H1 (cell line): ENCODE measurements at regions not wholly inside any gene's neighbourhood (a gene's known extent, or its start where the extent isn't known, plus 50 kb on each side); places are given as distances from the start of the nearest gene placed in this dataset.

Experiments used
- CTCF ChIA-PET: fragments of 300-600 bp; sonication (Branson Sonifier 250); formaldehyde crosslinking; loops from one replicate; lab custom pipeline; 2021; ENCODE audit not compliant: partially characterized antibody; lab: Charles Lee
- POLR2A ChIA-PET: fragments of 300-600 bp; sonication (Branson Sonifier 250); formaldehyde crosslinking; loops from one replicate; lab custom pipeline; 2021; ENCODE audit warnings: inconsistent platforms; ENCODE audit not compliant: partially characterized antibody; lab: Charles Lee
- DNase-seq, 2 experiments: peaks; one replicate each; pipeline versions ENCODE4 v3.0.0 to v3.0.0-alpha.2; 2010 to 2022; ENCODE audit warnings: low spot score in 2 of 2, low read depth in 1 of 2, mixed read lengths in 1 of 2
- FAIRE-seq: peaks from 2 replicates; lab custom pipeline; 2011; peaks lifted over from hg19 to GRCh38; lab: Jason Lieb, UNC
- H2AFZ ChIP-seq: 2 replicates; pipeline ENCODE4 v1.8.1; 2012; ENCODE audit warnings: low read length, inconsistent platforms
- H2AK5ac ChIP-seq: 2 replicates; pipeline ENCODE4 v1.6.1; 2013; ENCODE audit warnings: low read depth, low read length
- H2BK120ac ChIP-seq: replicated peaks from 2 replicates; pipeline ENCODE3; 2013; ENCODE audit warnings: low read depth, low read length, inconsistent platforms
- H2BK12ac ChIP-seq: 2 replicates; pipeline ENCODE4 v1.6.1; 2013; ENCODE audit warnings: low read depth, low read length
- H2BK15ac ChIP-seq: 2 replicates; pipeline ENCODE4 v1.6.1; 2013; ENCODE audit warnings: low read length
- H2BK20ac ChIP-seq: 2 replicates; pipeline ENCODE4 v1.6.1; 2013; ENCODE audit warnings: low read length
- H2BK5ac ChIP-seq: 2 replicates; pipeline ENCODE4 v1.6.1; 2013; ENCODE audit warnings: low read depth, low read length
- H3K14ac ChIP-seq: 2 replicates; pipeline ENCODE4 v1.6.1; 2013; ENCODE audit warnings: inconsistent platforms; ENCODE audit not compliant: insufficient read length
- H3K18ac ChIP-seq: 2 replicates; pipeline ENCODE4 v1.6.1; 2013; ENCODE audit warnings: low read length; ENCODE audit errors: extremely low read depth
- H3K23ac ChIP-seq: 2 replicates; pipeline ENCODE4 v1.6.1; 2013; ENCODE audit warnings: inconsistent platforms; ENCODE audit not compliant: insufficient read length
- H3K23me2 ChIP-seq: 2 replicates; pipeline ENCODE4 v1.6.1; 2013; ENCODE audit warnings: low read depth, low read length
- H3K27ac ChIP-seq: 2 replicates; pipeline ENCODE4 v1.6.1; 2011; ENCODE audit warnings: low read depth, low read length, inconsistent platforms
- H3K27me3 ChIP-seq, 4 experiments: replicated peaks in 1 of 4; 1 replicate in 1 of 4; 2 replicates in 3 of 4; pipeline versions ENCODE4 v1.6.1 to v1.8.1; 2011 to 2013; ENCODE audit warnings: low read length in 3 of 4, mild to moderate bottlenecking in 3 of 4, inconsistent platforms in 2 of 4, mixed read lengths in 2 of 4, moderate library complexity in 1 of 4; ENCODE audit not compliant: control insufficient read depth in 3 of 4, insufficient read depth in 3 of 4; ENCODE audit errors: extremely low read depth in 1 of 4
- H3K36me3 ChIP-seq, 4 experiments: 2 replicates each; pipeline versions ENCODE4 v1.6.1 to v1.8.1; 2011 to 2013; ENCODE audit warnings: mild to moderate bottlenecking in 4 of 4, low read length in 3 of 4, moderate library complexity in 2 of 4, control low read depth in 1 of 4, inconsistent platforms in 1 of 4; ENCODE audit not compliant: insufficient read depth in 4 of 4, control insufficient read depth in 2 of 4
- H3K4ac ChIP-seq: replicated peaks from 2 replicates; pipeline ENCODE3; 2013; ENCODE audit warnings: low read length, low read depth, mixed read lengths, inconsistent platforms; ENCODE audit not compliant: insufficient read length
- H3K4me1 ChIP-seq, 4 experiments: replicated peaks in 1 of 4; 1 replicate in 1 of 4; 2 replicates in 3 of 4; pipeline versions ENCODE4 v1.6.1 to v1.8.1; 2011 to 2013; ENCODE audit warnings: low read length in 3 of 4, inconsistent platforms in 2 of 4, mixed read lengths in 1 of 4; ENCODE audit not compliant: insufficient read depth in 4 of 4, control insufficient read depth in 3 of 4
- H3K4me2 ChIP-seq, 2 experiments: 2 replicates each; pipeline versions ENCODE4 v1.6.1 to v1.8.1; 2011 to 2013; ENCODE audit warnings: low read depth in 2 of 2, low read length in 2 of 2, control low read depth in 1 of 2, inconsistent platforms in 1 of 2, mild to moderate bottlenecking in 1 of 2; ENCODE audit not compliant: insufficient read depth in 1 of 2
- H3K4me3 ChIP-seq, 4 experiments: fragments of 200-600, 300-600 bp in 1 of 4; sonication (generic), shearing (Covaris generic), sonication (Bioruptor Twin) in 1 of 4; 2 replicates each; pipeline versions ENCODE4 v1.5.1 to v1.8.1; 2011 to 2016; ENCODE audit warnings: low read length in 4 of 4, low read depth in 3 of 4, control low read depth in 2 of 4, inconsistent platforms in 2 of 4, mild to moderate bottlenecking in 2 of 4, mixed read lengths in 1 of 4, moderate library complexity in 1 of 4; ENCODE audit not compliant: insufficient read depth in 2 of 4; ENCODE audit errors: extremely low read depth in 1 of 4
- H3K56ac ChIP-seq: replicated peaks from 2 replicates; pipeline ENCODE3; 2013; ENCODE audit warnings: low read depth, mild to moderate bottlenecking, mixed read lengths, low read length, inconsistent platforms; ENCODE audit not compliant: insufficient read length
- H3K79me1 ChIP-seq: 2 replicates; pipeline ENCODE4 v1.6.1; 2013; ENCODE audit warnings: low read depth, low read length, control low read depth
- H3K79me2 ChIP-seq, 2 experiments: 2 replicates each; pipeline versions ENCODE4 v1.6.1 to v1.8.1; 2012 to 2013; ENCODE audit warnings: low read length in 2 of 2, mild to moderate bottlenecking in 2 of 2, inconsistent platforms in 1 of 2; ENCODE audit not compliant: insufficient read depth in 2 of 2, control insufficient read depth in 1 of 2
- H3K9ac ChIP-seq, 4 experiments: replicated peaks in 1 of 4; 1 replicate in 1 of 4; 2 replicates in 3 of 4; pipeline versions ENCODE4 v1.6.1 to v1.8.1; 2011 to 2013; ENCODE audit warnings: low read depth in 3 of 4, low read length in 3 of 4, control low read depth in 2 of 4, mild to moderate bottlenecking in 2 of 4, moderate library complexity in 2 of 4, inconsistent platforms in 1 of 4; ENCODE audit errors: extremely low read depth in 1 of 4
- H3K9me3 ChIP-seq, 2 experiments: 2 replicates each; pipeline versions ENCODE4 v1.6.1 to v1.8.1; 2012 to 2013; ENCODE audit warnings: mild to moderate bottlenecking in 2 of 2, moderate library complexity in 2 of 2, control low read depth in 1 of 2, inconsistent platforms in 1 of 2, low read depth in 1 of 2, low read length in 1 of 2, mixed read lengths in 1 of 2; ENCODE audit not compliant: insufficient read depth in 2 of 2
- H4K20me1 ChIP-seq, 2 experiments: replicated peaks in 1 of 2; 2 replicates each; pipeline versions ENCODE3 to v1.8.1; 2011 to 2013; ENCODE audit warnings: inconsistent platforms in 2 of 2, low read length in 2 of 2, mild to moderate bottlenecking in 1 of 2; ENCODE audit not compliant: insufficient read depth in 2 of 2, control insufficient read depth in 1 of 2
- H4K5ac ChIP-seq: 2 replicates; pipeline ENCODE4 v1.6.1; 2013; ENCODE audit warnings: low read length, low read depth, mixed read lengths, inconsistent platforms; ENCODE audit not compliant: insufficient read length
- H4K8ac ChIP-seq: 2 replicates; pipeline ENCODE4 v1.8.0; 2013; ENCODE audit warnings: mild to moderate bottlenecking, moderate library complexity, low read length, inconsistent platforms; ENCODE audit not compliant: insufficient read depth; ENCODE audit errors: extremely low read depth
- H4K91ac ChIP-seq: replicated peaks from 2 replicates; pipeline ENCODE3; 2013; ENCODE audit warnings: low read length, mixed read lengths, inconsistent platforms; ENCODE audit not compliant: insufficient read length
- EP300 ChIP-seq, 2 experiments: IDR thresholded peaks; 1 replicate in 1 of 2; 2 replicates in 1 of 2; pipeline ENCODE4 v1.6.1; 2011 to 2012; ENCODE audit warnings: low read depth in 2 of 2, low read length in 2 of 2, mild to moderate bottlenecking in 2 of 2, borderline replicate concordance in 1 of 2, inconsistent platforms in 1 of 2, moderate library complexity in 1 of 2
- RAD21 ChIP-seq, 2 experiments: IDR thresholded peaks in 1 of 2; conservative IDR thresholded peaks in 1 of 2; 2 replicates each; pipeline ENCODE4 v1.6.1; 2011; ENCODE audit warnings: low read depth in 2 of 2, low read length in 2 of 2, improper control_type of control experiment in 1 of 2, inconsistent platforms in 1 of 2, mild to moderate bottlenecking in 1 of 2, moderate library complexity in 1 of 2
- RBBP5 ChIP-seq: IDR thresholded peaks from 2 replicates; pipeline ENCODE4 v1.7.1; 2012; ENCODE audit warnings: low read depth, mild to moderate bottlenecking, inconsistent platforms, low read length, moderate library complexity, borderline replicate concordance
- SIX5 ChIP-seq: IDR thresholded peaks from 2 replicates; pipeline ENCODE4 v1.6.1; 2011; ENCODE audit warnings: mild to moderate bottlenecking, low read depth, low read length
- TCF12 ChIP-seq: IDR thresholded peaks from 2 replicates; pipeline ENCODE4 v1.6.1; 2011; ENCODE audit warnings: low read depth, mild to moderate bottlenecking, low read length
- WGBS, 2 experiments: shearing (Covaris generic) in 1 of 2; methylation state at CpG; one replicate each; pipeline versions ENCODE4 v1.1.6 to v1.1.7; 2013 to 2015; ENCODE audit warnings: low lambda C conversion rate in 2 of 2, mixed read lengths in 2 of 2, inconsistent platforms in 1 of 2, low coverage in 1 of 2, missing lambda C conversion rate in 1 of 2; ENCODE audit not compliant: insufficient replicate concordance in 2 of 2, insufficient coverage in 1 of 2, insufficient read length in 1 of 2; ENCODE audit errors: extremely low coverage in 1 of 2, missing lambda C conversion rate in 1 of 2; 5-methylcytosine and 5-hydroxymethylcytosine counted together

GRCh38 chr14:85165094-85165493 is 364.9 kb upstream of the FLRT2 start:
- no peak overlapping the region for H2BK12ac ChIP-seq
- no peak overlapping the region for H4K8ac ChIP-seq
- no peak overlapping the region for H3K9ac ChIP-seq
- H2BK15ac ChIP-seq, result no peak overlapping the region
- no peak overlapping the region for H2BK20ac ChIP-seq
- no peak overlapping the region for H3K4me2 ChIP-seq
- no peak for DNase-seq
- no peak overlapping the region for H3K27ac ChIP-seq
- H2AK5ac ChIP-seq, result no peak overlapping the region
- H2BK120ac ChIP-seq, result no peak overlapping the region
- no peak overlapping the region for H4K91ac ChIP-seq
- no peak overlapping the region for H2AFZ ChIP-seq
- H4K5ac ChIP-seq, result no peak overlapping the region
- H3K4ac ChIP-seq, result no peak overlapping the region
- H3K79me2 ChIP-seq, result no peaks in the 10 kb centered on the region
- no peaks in the 10 kb centered on the region for H3K23me2 ChIP-seq
- H3K79me1 ChIP-seq, result no peaks in the 10 kb centered on the region
- no peak overlapping the region for H3K18ac ChIP-seq
- POLR2A ChIA-PET, result no interaction called here
- H4K20me1 ChIP-seq, result no peaks in the 10 kb centered on the region
- 96% methylated on average over 3 of the region's 3 CpGs; no CpG with 5 or more reads in 1 of the 2 experiments for WGBS, 2 experiments
- no peak overlapping the region for H3K4me3 ChIP-seq
- no peak for FAIRE-seq
- H2BK5ac ChIP-seq, result no peak overlapping the region
- H3K4me1 ChIP-seq, result no peaks in the 10 kb centered on the region
- CTCF ChIA-PET, result no interaction called here
- H3K56ac ChIP-seq, result no peak overlapping the region
- H3K14ac ChIP-seq, result no peak overlapping the region
- H3K36me3 ChIP-seq, result no peaks in the 10 kb centered on the region
- no peaks in the 10 kb centered on the region for H3K27me3 ChIP-seq
- TF ChIP-seq RBBP5 (no peak), SIX5 (no peak), EP300 (IDR thresholded peaks at IDR 0.05; ENCODE audit: borderline replicate concordance in 1 of 2, low read depth in 2 of 2, low read length in 2 of 2) (no peak), RAD21 (IDR thresholded peaks at IDR 0.05 in 1 of 2, conservative IDR thresholded peaks at IDR 0.05 in 1 of 2; ENCODE audit: low read depth in 2 of 2, low read length in 2 of 2) (no peak), TCF12 (0 out of 2 replicates have a peak, but pooled peaks have one; percentile 76)
- TF ChIP-seq, all 59 proteins: peak for 1
- no peak overlapping the region for H3K23ac ChIP-seq
- H3K9me3 ChIP-seq, result no peaks in the 10 kb centered on the region
